ENCODE measurements at regions not wholly inside any gene's neighbourhood (a gene's known extent, or its start where the extent isn't known, plus 50 kb on each side); places are given as distances from the start of the nearest gene placed in this dataset.

- no peak overlapping the region for H3K4me3 ChIP-seq
- TF ChIP-seq EZH2 (IDR thresholded peaks at IDR 0.05) (no peak), FOXP2 (optimal IDR thresholded peaks at IDR 0.05; ENCODE audit: control extremely low read depth, extremely low read length, insufficient read depth) (no peak), POLR2AphosphoS5 (IDR thresholded peaks at IDR 0.05; ENCODE audit: borderline replicate concordance, low read depth, low read length) (no peak)
- DNase-seq (ENCODE audit: low read depth, low spot score), result no peak
- no peaks in the 10 kb centered on the region for H3K36me3 ChIP-seq (ENCODE audit: insufficient read depth, low read length)
- no peaks in the 10 kb centered on the region for H3K9me3 ChIP-seq (ENCODE audit: low read depth, low read length)
- H3K9ac ChIP-seq (ENCODE audit: insufficient read length), result no peak overlapping the region
- no peak overlapping the region for H3K27ac ChIP-seq
Measured at GRCh38 chr9:17013010-17013409, 121.8 kb upstream of the CNTLN start.

- no peak overlapping the region for H3K9ac ChIP-seq (ENCODE audit: insufficient read length)
- H3K27ac ChIP-seq, result no peak overlapping the region
- TF ChIP-seq POLR2AphosphoS5 (IDR thresholded peaks at IDR 0.05; ENCODE audit: borderline replicate concordance, low read depth, low read length), result no peak
- TF ChIP-seq EZH2 (IDR thresholded peaks at IDR 0.05), result no peak
- no peak for TF ChIP-seq FOXP2 (optimal IDR thresholded peaks at IDR 0.05; ENCODE audit: control extremely low read depth, extremely low read length, insufficient read depth)
- no peaks in the 10 kb centered on the region for H3K36me3 ChIP-seq (ENCODE audit: insufficient read depth, low read length)
- DNase-seq (ENCODE audit: low read depth, low spot score), result no peak
- no peak overlapping the region for H3K4me3 ChIP-seq
- no peaks in the 10 kb centered on the region for H3K9me3 ChIP-seq (ENCODE audit: low read depth, low read length)
Measured at GRCh38 chr9:17011880-17012279, 123.0 kb upstream of the CNTLN start.

- TF ChIP-seq POLR2AphosphoS5 (IDR thresholded peaks at IDR 0.05; ENCODE audit: borderline replicate concordance, low read depth, low read length) (peak; percentile 16; the same call in 1 of the 2 replicates), FOXP2 (optimal IDR thresholded peaks at IDR 0.05; ENCODE audit: control extremely low read depth, extremely low read length, insufficient read depth) (no peak), EZH2 (IDR thresholded peaks at IDR 0.05) (no peak)
- H3K27ac ChIP-seq, result peak overlapping the region; percentile 32; the same call in 1 of the 2 replicates
Measured at GRCh38 chr9:17009071-17009470, 125.8 kb upstream of the CNTLN start.

GRCh38 chr9:17005056-17005823 lies 129.6 kb upstream of the CNTLN start:
- TF ChIP-seq EZH2 (IDR thresholded peaks at IDR 0.05) (no peak), FOXP2 (optimal IDR thresholded peaks at IDR 0.05; ENCODE audit: control extremely low read depth, extremely low read length, insufficient read depth) (peak; percentile 69), POLR2AphosphoS5 (IDR thresholded peaks at IDR 0.05; ENCODE audit: borderline replicate concordance, low read depth, low read length) (peak; percentile 57; the same call in 1 of the 2 replicates)
- H3K36me3 ChIP-seq (ENCODE audit: insufficient read depth, low read length), result no peaks in the 10 kb centered on the region
- peak overlapping the region; percentile 22 for H3K9ac ChIP-seq (ENCODE audit: insufficient read length)
- peak overlapping the region; percentile 87 for H3K27ac ChIP-seq
- H3K9me3 ChIP-seq (ENCODE audit: low read depth, low read length), result no peaks in the 10 kb centered on the region
- peak overlapping the region; percentile 73 for H3K4me3 ChIP-seq
- peak; percentile 77 for DNase-seq (ENCODE audit: low read depth, low spot score)

More at GRCh38 chr9:17009071-17009470, 125.8 kb upstream of the CNTLN start:
- Histone ChIP-seq H3K36me3 (ENCODE audit: insufficient read depth, low read length) (no peaks in the 10 kb centered on the region), H3K9ac (ENCODE audit: insufficient read length) (no peak overlapping the region), H3K4me3 (peak overlapping the region; percentile 42), H3K9me3 (ENCODE audit: low read depth, low read length) (no peaks in the 10 kb centered on the region)
- no peak for DNase-seq (ENCODE audit: low read depth, low spot score)

- peak overlapping the region; percentile 18 for H3K9ac ChIP-seq (ENCODE audit: insufficient read length)
- DNase-seq (ENCODE audit: low read depth, low spot score), result no peak
- H3K4me3 ChIP-seq, result peak overlapping the region; percentile 73
- H3K36me3 ChIP-seq (ENCODE audit: insufficient read depth, low read length), result no peaks in the 10 kb centered on the region
- no peaks in the 10 kb centered on the region for H3K9me3 ChIP-seq (ENCODE audit: low read depth, low read length)
- peak overlapping the region; percentile 87 for H3K27ac ChIP-seq
- TF ChIP-seq POLR2AphosphoS5 (IDR thresholded peaks at IDR 0.05; ENCODE audit: borderline replicate concordance, low read depth, low read length) (no peak), EZH2 (IDR thresholded peaks at IDR 0.05) (no peak), FOXP2 (optimal IDR thresholded peaks at IDR 0.05; ENCODE audit: control extremely low read depth, extremely low read length, insufficient read depth) (no peak)
Measured at GRCh38 chr9:17004500-17004899, 130.3 kb upstream of the CNTLN start.

- no peak for DNase-seq (ENCODE audit: low read depth, low spot score)
- Histone ChIP-seq H3K27ac (peak overlapping the region; percentile 87; the same call in 1 of the 2 replicates), H3K9ac (ENCODE audit: insufficient read length) (no peak overlapping the region), H3K36me3 (ENCODE audit: insufficient read depth, low read length) (no peaks in the 10 kb centered on the region), H3K4me3 (no peak overlapping the region), H3K9me3 (ENCODE audit: low read depth, low read length) (no peaks in the 10 kb centered on the region)
- no peak for TF ChIP-seq POLR2AphosphoS5 (IDR thresholded peaks at IDR 0.05; ENCODE audit: borderline replicate concordance, low read depth, low read length)
- TF ChIP-seq EZH2 (IDR thresholded peaks at IDR 0.05), result no peak
- no peak for TF ChIP-seq FOXP2 (optimal IDR thresholded peaks at IDR 0.05; ENCODE audit: control extremely low read depth, extremely low read length, insufficient read depth)
Measured at GRCh38 chr9:17003576-17004240, 131.1 kb upstream of the CNTLN start.

GRCh38 chr9:16996901-16997491 lies 126.5 kb upstream of the BNC2 start:
- H3K4me3 ChIP-seq, result no peak overlapping the region
- no peaks in the 10 kb centered on the region for H3K9me3 ChIP-seq (ENCODE audit: low read depth, low read length)
- TF ChIP-seq POLR2AphosphoS5 (IDR thresholded peaks at IDR 0.05; ENCODE audit: borderline replicate concordance, low read depth, low read length), result no peak
- TF ChIP-seq FOXP2 (optimal IDR thresholded peaks at IDR 0.05; ENCODE audit: control extremely low read depth, extremely low read length, insufficient read depth), result no peak
- no peaks in the 10 kb centered on the region for H3K36me3 ChIP-seq (ENCODE audit: insufficient read depth, low read length)
- H3K9ac ChIP-seq (ENCODE audit: insufficient read length), result no peak overlapping the region
- no peak for DNase-seq (ENCODE audit: low read depth, low spot score)
- H3K27ac ChIP-seq, result no peak overlapping the region

GRCh38 chr9:16992138-16992537 lies 121.7 kb upstream of the BNC2 start:
- TF ChIP-seq POLR2AphosphoS5 (IDR thresholded peaks at IDR 0.05; ENCODE audit: borderline replicate concordance, low read depth, low read length) (no peak), EZH2 (IDR thresholded peaks at IDR 0.05) (no peak), FOXP2 (optimal IDR thresholded peaks at IDR 0.05; ENCODE audit: control extremely low read depth, extremely low read length, insufficient read depth) (no peak)
- DNase-seq (ENCODE audit: low read depth, low spot score), result no peak
- no peak overlapping the region for H3K9ac ChIP-seq (ENCODE audit: insufficient read length)
- H3K27ac ChIP-seq, result no peak overlapping the region
- no peak overlapping the region for H3K4me3 ChIP-seq
- no peaks in the 10 kb centered on the region for H3K9me3 ChIP-seq (ENCODE audit: low read depth, low read length)
- H3K36me3 ChIP-seq (ENCODE audit: insufficient read depth, low read length), result no peaks in the 10 kb centered on the region

All from SK-N-MC (cell line).